H9 (cell line): ENCODE measurements at regions not wholly inside any gene's neighbourhood (a gene's known extent, or its start where the extent isn't known, plus 50 kb on each side); places are given as distances from the start of the nearest gene placed in this dataset.
A peak's percentile ranks its signal among the peaks of the same experiment; 100 is the strongest.

Experiments
- DNase-seq: peaks from one replicate; pipeline ENCODE4 v3.0.0-alpha.2; 2017
- H2AFZ ChIP-seq: one replicate; pipeline ENCODE4 v1.6.1; 2013; ENCODE audit warnings: mild to moderate bottlenecking, low read length, control low read depth, moderate library complexity
- H2AK5ac ChIP-seq: 2 replicates; pipeline ENCODE4 v1.6.1; 2013; ENCODE audit warnings: low read length, control low read depth, mixed read lengths; ENCODE audit not compliant: insufficient read length
- H2BK120ac ChIP-seq: one replicate; pipeline ENCODE4 v1.6.1; 2013; ENCODE audit warnings: low read depth, mild to moderate bottlenecking, low read length, control low read depth, inconsistent platforms; ENCODE audit not compliant: poor library complexity, severe bottlenecking
- H2BK12ac ChIP-seq: 2 replicates; pipeline ENCODE4 v1.6.1; 2013; ENCODE audit warnings: low read length, control low read depth, mixed read lengths, low read depth; ENCODE audit not compliant: insufficient read length
- H2BK15ac ChIP-seq: 2 replicates; pipeline ENCODE4 v1.6.1; 2013; ENCODE audit warnings: low read depth, low read length, control low read depth
- H2BK20ac ChIP-seq: one replicate; pipeline ENCODE4 v1.6.1; 2013; ENCODE audit warnings: low read depth, mild to moderate bottlenecking, low read length, control low read depth, inconsistent platforms; ENCODE audit not compliant: poor library complexity, severe bottlenecking
- H2BK5ac ChIP-seq: 2 replicates; pipeline ENCODE4 v1.6.1; 2013; ENCODE audit warnings: low read length, control low read depth, mixed read lengths; ENCODE audit not compliant: insufficient read length
- H3K14ac ChIP-seq: 2 replicates; pipeline ENCODE4 v1.6.1; 2013; ENCODE audit warnings: low read length, control low read depth; ENCODE audit not compliant: insufficient read depth
- H3K18ac ChIP-seq: 2 replicates; pipeline ENCODE4 v1.6.1; 2013; ENCODE audit warnings: low read depth, mild to moderate bottlenecking, mixed read lengths, low read length, control low read depth; ENCODE audit not compliant: insufficient read length
- H3K23ac ChIP-seq: 2 replicates; pipeline ENCODE4 v1.6.1; 2013; ENCODE audit warnings: low read length, control low read depth, mixed read lengths, low read depth; ENCODE audit not compliant: insufficient read length
- H3K23me2 ChIP-seq: 2 replicates; pipeline ENCODE4 v1.6.1; 2013; ENCODE audit warnings: low read depth, mild to moderate bottlenecking, mixed read lengths, low read length, control low read depth; ENCODE audit not compliant: insufficient read length, poor library complexity, severe bottlenecking
- H3K27ac ChIP-seq: 2 replicates; pipeline ENCODE4 v1.5.1; 2013; ENCODE audit warnings: low read length, control low read depth, mixed read lengths, low read depth; ENCODE audit not compliant: insufficient read length
- H3K27me3 ChIP-seq: 2 replicates; pipeline ENCODE4 v1.6.1; 2013; ENCODE audit warnings: low read length, control low read depth, inconsistent platforms; ENCODE audit not compliant: insufficient read depth
- H3K4ac ChIP-seq: 2 replicates; pipeline ENCODE4 v1.6.1; 2013; ENCODE audit warnings: low read depth, mild to moderate bottlenecking, control low read depth, inconsistent platforms, low read length, moderate library complexity
- H3K4me1 ChIP-seq: 2 replicates; pipeline ENCODE4 v1.6.1; 2013; ENCODE audit warnings: low read length, control low read depth, inconsistent platforms; ENCODE audit not compliant: insufficient read depth
- H3K4me2 ChIP-seq: 2 replicates; pipeline ENCODE4 v1.6.1; 2013; ENCODE audit warnings: low read length, control low read depth, mixed read lengths; ENCODE audit not compliant: insufficient read length, insufficient read depth
- H3K56ac ChIP-seq: 2 replicates; pipeline ENCODE4 v1.6.1; 2013; ENCODE audit warnings: low read depth, mild to moderate bottlenecking, mixed read lengths, low read length, control low read depth; ENCODE audit not compliant: insufficient read length
- H3K79me1 ChIP-seq: 2 replicates; pipeline ENCODE4 v1.6.1; 2013; ENCODE audit warnings: low read depth, mild to moderate bottlenecking, moderate library complexity, low read length, control low read depth, inconsistent platforms; ENCODE audit not compliant: insufficient read depth, poor library complexity, severe bottlenecking
- H3K79me2 ChIP-seq: 2 replicates; pipeline ENCODE4 v1.6.1; 2013; ENCODE audit warnings: low read length, control low read depth, inconsistent platforms; ENCODE audit not compliant: insufficient read depth
- H3K9ac ChIP-seq: 2 replicates; pipeline ENCODE4 v1.6.1; 2013; ENCODE audit warnings: low read length, control low read depth, mixed read lengths; ENCODE audit not compliant: insufficient read length; ENCODE audit errors: extremely low read depth
- H3K9me3 ChIP-seq: one replicate; pipeline ENCODE4 v1.6.1; 2013; ENCODE audit warnings: low read depth, low read length, inconsistent platforms; ENCODE audit not compliant: control insufficient read depth
- H3T11ph ChIP-seq: one replicate; pipeline ENCODE4 v1.6.1; 2013; ENCODE audit warnings: mild to moderate bottlenecking, low read length, control low read depth, inconsistent platforms
- H4K20me1 ChIP-seq: one replicate; pipeline ENCODE4 v1.6.1; 2013; ENCODE audit not compliant: control insufficient read depth, insufficient read length, insufficient read depth
- H4K5ac ChIP-seq: 2 replicates; pipeline ENCODE4 v1.6.1; 2013; ENCODE audit warnings: low read depth, mild to moderate bottlenecking, mixed read lengths, low read length, control low read depth; ENCODE audit not compliant: insufficient read length
- H4K8ac ChIP-seq: replicated peaks from 2 replicates; pipeline ENCODE4 v1.6.1; 2013; ENCODE audit warnings: low read length, control low read depth, mixed read lengths, low read depth; ENCODE audit not compliant: insufficient read length
- H4K91ac ChIP-seq: 2 replicates; pipeline ENCODE4 v1.6.1; 2013; ENCODE audit warnings: low read depth, mild to moderate bottlenecking, moderate library complexity, mixed read lengths, low read length, control low read depth; ENCODE audit not compliant: insufficient read length
- H3K27ac Mint-ChIP-seq, 3 experiments: 2 replicates in 2 of 3; 3 replicates in 1 of 3; pipeline ENCODE4 v1.8.0; 2020 to 2021; ENCODE audit warnings: mixed read lengths in 3 of 3, mild to moderate bottlenecking in 1 of 3, moderate library complexity in 1 of 3
- H3K27me3 Mint-ChIP-seq: 2 replicates; pipeline ENCODE4 v1.8.0; 2021; ENCODE audit warnings: low read depth, mild to moderate bottlenecking, moderate library complexity, mixed read lengths
- H3K36me3 Mint-ChIP-seq, 3 experiments: 2 replicates in 2 of 3; 3 replicates in 1 of 3; pipeline ENCODE4 v1.8.0; 2020 to 2021; ENCODE audit warnings: low read depth in 3 of 3, mixed read lengths in 3 of 3; ENCODE audit not compliant: insufficient read depth in 1 of 3
- H3K4me1 Mint-ChIP-seq, 2 experiments: 2 replicates each; pipeline ENCODE4 v1.8.0; 2020; ENCODE audit warnings: mixed read lengths in 2 of 2
- H3K4me3 Mint-ChIP-seq, 2 experiments: 2 replicates in 1 of 2; 3 replicates in 1 of 2; pipeline ENCODE4 v1.8.0; 2020 to 2021; ENCODE audit warnings: mild to moderate bottlenecking in 2 of 2, mixed read lengths in 2 of 2, moderate library complexity in 1 of 2
- H3K9me3 Mint-ChIP-seq, 2 experiments: 2 replicates in 1 of 2; 3 replicates in 1 of 2; pipeline ENCODE4 v1.8.0; 2020; ENCODE audit warnings: mild to moderate bottlenecking in 2 of 2, mixed read lengths in 2 of 2, moderate library complexity in 1 of 2
- CTCF ChIP-seq: fragments of 200-600 bp; sonication (generic); conservative IDR thresholded peaks from 3 replicates; pipeline ENCODE4 v1.8.0; 2021; ENCODE audit warnings: antibody characterized with exemption, mild to moderate bottlenecking
- WGBS: extraction: QIAGEN DNeasy Blood & Tissue Kit; methylation state at CpG from one replicate; pipeline ENCODE4 v1.1.7; 2013; ENCODE audit warnings: missing lambda C conversion rate, low lambda C conversion rate, mixed read lengths; ENCODE audit not compliant: insufficient read length; ENCODE audit errors: extremely low coverage; 5-methylcytosine and 5-hydroxymethylcytosine counted together

- Histone ChIP-seq H2BK5ac (no peak overlapping the region), H3K4me2 (no peak overlapping the region), H3K23me2 (no peaks in the 10 kb centered on the region), H3K9me3 (no peaks in the 10 kb centered on the region), H3K79me2 (no peaks in the 10 kb centered on the region), H3K4ac (no peak overlapping the region), H3K56ac (no peak overlapping the region), H4K91ac (no peak overlapping the region), H2AK5ac (no peak overlapping the region), H4K5ac (no peak overlapping the region), H2BK15ac (no peak overlapping the region), H4K20me1 (no peaks in the 10 kb centered on the region), H3K4me1 (no peaks in the 10 kb centered on the region; the same call in 1 of the 2 replicates), H4K8ac (no peak overlapping the region), H2BK12ac (no peak overlapping the region), H3K23ac (no peak overlapping the region), H3T11ph (no peak overlapping the region), H3K27ac (no peak overlapping the region), H3K27me3 (no peaks in the 10 kb centered on the region), H3K18ac (no peak overlapping the region), H3K79me1 (no peaks in the 10 kb centered on the region), H2AFZ (peak overlapping the region; percentile 48), H2BK120ac (no peak overlapping the region), H3K9ac (no peak overlapping the region), H3K14ac (no peak overlapping the region), H2BK20ac (no peak overlapping the region)
- no peaks in the 10 kb centered on the region for H3K27me3 Mint-ChIP-seq
- no peak for DNase-seq
- no peak overlapping the region for H3K4me3 Mint-ChIP-seq
- peaks cover 6 to 7% of the 10 kb centered on the region in 2 experiments for H3K4me1 Mint-ChIP-seq
- H3K36me3 Mint-ChIP-seq, result peaks cover 0 to under 1% (median 0%) of the 10 kb centered on the region in 3 experiments; a peak in 3 of 7 replicates
- H3K9me3 Mint-ChIP-seq, result peaks cover 2 to 4% of the 10 kb centered on the region in 2 experiments; a peak in 2 of 5 replicates
- no CpG with 5 or more reads among the region's 5 CpGs for WGBS
- H3K27ac Mint-ChIP-seq, result no peak overlapping the region
- no peak for TF ChIP-seq CTCF
Observed at GRCh38 chr21:25383545-25383944, 223.7 kb downstream of the MRPL39 start.
